ENCODE measurements at regions not wholly inside any gene's neighbourhood (a gene's known extent, or its start where the extent isn't known, plus 50 kb on each side); places are given as distances from the start of the nearest gene placed in this dataset.

GRCh38 chr1:244339776-244340175 is 111.9 kb downstream of the ADSS2 start:
- TF ChIP-seq CTCF (IDR thresholded peaks at IDR 0.05) = no peak
- TF ChIP-seq EP300 (IDR thresholded peaks at IDR 0.05) = no peak
- no peak for TF ChIP-seq POLR2A (IDR thresholded peaks at IDR 0.05)

Measured in upper lobe of left lung (tissue), 4 donors.